ENCODE measurements at regions not wholly inside any gene's neighbourhood (a gene's known extent, or its start where the extent isn't known, plus 50 kb on each side); places are given as distances from the start of the nearest gene placed in this dataset.
A peak's percentile ranks its signal among the peaks of the same experiment; 100 is the strongest.

DNA sequence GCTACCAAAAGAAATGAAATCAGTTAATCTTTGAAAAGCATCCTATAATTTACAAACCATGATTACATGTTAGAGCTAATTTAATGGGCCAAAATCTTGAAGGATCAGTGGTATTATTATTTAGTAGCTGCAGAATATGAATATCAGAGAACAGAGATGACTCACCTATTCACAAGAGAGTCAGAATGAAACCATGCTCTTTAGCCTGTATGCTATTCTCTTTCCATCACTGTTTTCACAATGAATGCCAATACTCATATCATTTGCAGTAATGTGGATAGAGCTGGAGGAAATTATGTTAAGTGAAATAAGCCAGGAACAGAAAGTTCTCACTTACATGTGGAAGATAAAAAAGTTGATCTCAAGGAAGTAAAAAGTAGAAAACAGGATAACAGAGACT lies 414.1 kb downstream of the CENPC start:
- no peak overlapping the region for H3K27ac ChIP-seq (ENCODE audit: low read depth, low read length)
- H4K20me1 ChIP-seq (ENCODE audit: insufficient read depth, low read length), result no peaks in the 10 kb centered on the region
- H3K36me3 ChIP-seq (ENCODE audit: insufficient read depth, low read length), result no peaks in the 10 kb centered on the region
- no peaks in the 10 kb centered on the region for H3K4me1 ChIP-seq (ENCODE audit: insufficient read depth, low read length)
- no peaks in the 10 kb centered on the region for H3K9me3 ChIP-seq (ENCODE audit: insufficient read depth, low read depth, low read length)
- Mint-ChIP-seq H3K27me3 (ENCODE audit: low read depth, unreplicated experiment) (no peaks in the 10 kb centered on the region), H3K4me3 (ENCODE audit: unreplicated experiment) (no peak overlapping the region), H3K9me3 (ENCODE audit: unreplicated experiment) (no peaks in the 10 kb centered on the region), H3K4me1 (ENCODE audit: low read depth, unreplicated experiment) (peaks cover 4% of the 10 kb centered on the region), H3K36me3 (ENCODE audit: low read depth, unreplicated experiment) (no peaks in the 10 kb centered on the region), H3K27ac (ENCODE audit: unreplicated experiment) (peak overlapping the region; percentile 42)
- no peaks in the 10 kb centered on the region for H3K79me2 ChIP-seq (ENCODE audit: insufficient read depth, low read length)
- no peak overlapping the region for H3K4me3 ChIP-seq (ENCODE audit: insufficient read depth, low read depth, low read length)
- peak; percentile 8 for DNase-seq (ENCODE audit: low read depth)
- no peak overlapping the region for H3K9ac ChIP-seq (ENCODE audit: low read length)
- H2AFZ ChIP-seq (ENCODE audit: low read depth, low read length), result no peak overlapping the region
- H3K4me2 ChIP-seq (ENCODE audit: low read length), result no peak overlapping the region
- FAIRE-seq, result no peak
- TF ChIP-seq, protein P1, sequence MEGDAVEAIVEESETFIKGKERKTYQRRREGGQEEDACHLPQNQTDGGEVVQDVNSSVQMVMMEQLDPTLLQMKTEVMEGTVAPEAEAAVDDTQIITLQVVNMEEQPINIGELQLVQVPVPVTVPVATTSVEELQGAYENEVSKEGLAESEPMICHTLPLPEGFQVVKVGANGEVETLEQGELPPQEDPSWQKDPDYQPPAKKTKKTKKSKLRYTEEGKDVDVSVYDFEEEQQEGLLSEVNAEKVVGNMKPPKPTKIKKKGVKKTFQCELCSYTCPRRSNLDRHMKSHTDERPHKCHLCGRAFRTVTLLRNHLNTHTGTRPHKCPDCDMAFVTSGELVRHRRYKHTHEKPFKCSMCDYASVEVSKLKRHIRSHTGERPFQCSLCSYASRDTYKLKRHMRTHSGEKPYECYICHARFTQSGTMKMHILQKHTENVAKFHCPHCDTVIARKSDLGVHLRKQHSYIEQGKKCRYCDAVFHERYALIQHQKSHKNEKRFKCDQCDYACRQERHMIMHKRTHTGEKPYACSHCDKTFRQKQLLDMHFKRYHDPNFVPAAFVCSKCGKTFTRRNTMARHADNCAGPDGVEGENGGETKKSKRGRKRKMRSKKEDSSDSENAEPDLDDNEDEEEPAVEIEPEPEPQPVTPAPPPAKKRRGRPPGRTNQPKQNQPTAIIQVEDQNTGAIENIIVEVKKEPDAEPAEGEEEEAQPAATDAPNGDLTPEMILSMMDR (IDR thresholded peaks at IDR 0.05; ENCODE audit: insufficient read depth, low read depth, low read length), result no peak
- TF ChIP-seq EZH2 (IDR thresholded peaks at IDR 0.05; ENCODE audit: insufficient read depth, low read length), result no peak
- H3K27me3 ChIP-seq (ENCODE audit: insufficient read depth, low read length), result no peaks in the 10 kb centered on the region

DNA sequence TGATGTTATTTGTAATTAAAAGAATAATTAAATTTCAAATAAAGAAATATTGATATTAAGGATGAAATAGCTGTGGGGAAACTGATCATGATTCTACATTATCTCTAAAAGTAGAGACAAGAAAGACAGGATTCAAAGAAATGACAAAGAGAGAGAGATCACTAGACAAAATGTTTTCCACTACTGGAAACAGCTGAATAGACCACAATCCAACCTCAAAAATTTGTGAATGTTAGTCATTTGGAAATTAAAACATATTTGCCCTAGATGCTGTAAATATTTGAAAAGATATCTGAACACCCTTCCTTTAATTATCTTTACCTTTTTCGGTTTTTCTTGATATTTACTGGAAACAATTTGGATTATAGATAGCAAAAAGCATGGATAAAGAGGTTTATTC lies 414.9 kb downstream of the CENPC start:
- FAIRE-seq, result no peak
- H3K27ac Mint-ChIP-seq (ENCODE audit: unreplicated experiment), result no peak overlapping the region

DNA sequence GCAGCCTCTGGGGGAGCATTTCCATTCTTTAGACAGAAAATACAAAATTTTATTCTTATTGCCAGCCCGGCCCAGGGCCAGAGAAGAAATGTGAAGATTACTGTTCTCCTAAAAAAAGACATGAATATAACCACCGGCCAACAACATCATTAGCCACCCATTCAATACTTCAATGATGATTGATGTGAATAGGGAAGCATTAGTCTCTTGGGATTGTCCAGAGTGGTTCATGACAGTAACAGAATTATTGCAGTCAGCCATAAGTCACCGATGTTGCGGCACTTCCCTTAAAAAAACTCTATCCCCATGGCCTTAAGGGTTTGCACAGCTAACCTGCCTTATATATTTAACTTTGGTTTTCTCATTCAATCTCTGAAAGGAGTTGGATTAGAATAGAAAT lies 418.7 kb downstream of the CENPC start:
- Mint-ChIP-seq H3K4me1 (ENCODE audit: low read depth, unreplicated experiment) (peaks cover 4% of the 10 kb centered on the region), H3K27ac (ENCODE audit: unreplicated experiment) (no peak overlapping the region), H3K27me3 (ENCODE audit: low read depth, unreplicated experiment) (no peaks in the 10 kb centered on the region), H3K9me3 (ENCODE audit: unreplicated experiment) (no peaks in the 10 kb centered on the region), H3K4me3 (ENCODE audit: unreplicated experiment) (no peak overlapping the region), H3K36me3 (ENCODE audit: low read depth, unreplicated experiment) (no peaks in the 10 kb centered on the region)
- no peaks in the 10 kb centered on the region for H3K79me2 ChIP-seq (ENCODE audit: insufficient read depth, low read length)
- no peaks in the 10 kb centered on the region for H3K9me3 ChIP-seq (ENCODE audit: insufficient read depth, low read depth, low read length)
- TF ChIP-seq, protein P1 (IDR thresholded peaks at IDR 0.05; ENCODE audit: insufficient read depth, low read depth, low read length), result no peak
- no peak for TF ChIP-seq EZH2 (IDR thresholded peaks at IDR 0.05; ENCODE audit: insufficient read depth, low read length)
- no peak overlapping the region for H3K4me2 ChIP-seq (ENCODE audit: low read length)
- DNase-seq (ENCODE audit: low read depth) (no peak), FAIRE-seq (no peak)
- H3K4me1 ChIP-seq (ENCODE audit: insufficient read depth, low read length), result no peaks in the 10 kb centered on the region
- no peak overlapping the region for H2AFZ ChIP-seq (ENCODE audit: low read depth, low read length)
- no peak overlapping the region for H3K27ac ChIP-seq (ENCODE audit: low read depth, low read length)
- no peaks in the 10 kb centered on the region for H3K27me3 ChIP-seq (ENCODE audit: insufficient read depth, low read length)
- no peak overlapping the region for H3K4me3 ChIP-seq (ENCODE audit: insufficient read depth, low read depth, low read length)
- H3K9ac ChIP-seq (ENCODE audit: low read length), result no peak overlapping the region
- H4K20me1 ChIP-seq (ENCODE audit: insufficient read depth, low read length), result no peaks in the 10 kb centered on the region
- H3K36me3 ChIP-seq (ENCODE audit: insufficient read depth, low read length), result no peaks in the 10 kb centered on the region

More for the DNA sequence above, 414.9 kb downstream of the CENPC start:
- Histone ChIP-seq H3K4me3 (ENCODE audit: insufficient read depth, low read depth, low read length) (no peak overlapping the region), H3K79me2 (ENCODE audit: insufficient read depth, low read length) (no peaks in the 10 kb centered on the region), H3K27ac (ENCODE audit: low read depth, low read length) (no peak overlapping the region), H3K4me1 (ENCODE audit: insufficient read depth, low read length) (no peaks in the 10 kb centered on the region), H2AFZ (ENCODE audit: low read depth, low read length) (no peak overlapping the region), H3K9ac (ENCODE audit: low read length) (no peak overlapping the region), H3K27me3 (ENCODE audit: insufficient read depth, low read length) (no peaks in the 10 kb centered on the region), H3K9me3 (ENCODE audit: insufficient read depth, low read depth, low read length) (no peaks in the 10 kb centered on the region), H4K20me1 (ENCODE audit: insufficient read depth, low read length) (no peaks in the 10 kb centered on the region), H3K36me3 (ENCODE audit: insufficient read depth, low read length) (no peaks in the 10 kb centered on the region), H3K4me2 (ENCODE audit: low read length) (no peak overlapping the region)
- no peak overlapping the region for H3K4me3 Mint-ChIP-seq (ENCODE audit: unreplicated experiment)
- peak; percentile 6 for DNase-seq (ENCODE audit: low read depth)
- no peaks in the 10 kb centered on the region for H3K36me3 Mint-ChIP-seq (ENCODE audit: low read depth, unreplicated experiment)
- no peaks in the 10 kb centered on the region for H3K27me3 Mint-ChIP-seq (ENCODE audit: low read depth, unreplicated experiment)
- H3K9me3 Mint-ChIP-seq (ENCODE audit: unreplicated experiment), result no peaks in the 10 kb centered on the region
- no peak for TF ChIP-seq EZH2 (IDR thresholded peaks at IDR 0.05; ENCODE audit: insufficient read depth, low read length)
- TF ChIP-seq, protein P1 (IDR thresholded peaks at IDR 0.05; ENCODE audit: insufficient read depth, low read depth, low read length), result no peak
- peaks cover 4% of the 10 kb centered on the region for H3K4me1 Mint-ChIP-seq (ENCODE audit: low read depth, unreplicated experiment)

All from astrocyte (in vitro differentiated cells and primary cell).